Mammary epithelial cell (primary cell): ENCODE measurements at regions not wholly inside any gene's neighbourhood (a gene's known extent, or its start where the extent isn't known, plus 50 kb on each side); places are given as distances from the start of the nearest gene placed in this dataset.

ENCODE experiments used
- EZH2 ChIP-seq: IDR thresholded peaks from 2 replicates; pipeline ENCODE4 v1.6.1; 2012; ENCODE audit warnings: low read length, inconsistent platforms, borderline replicate concordance
- TF ChIP-seq, protein P1 (sequence below), 2 donors: IDR thresholded peaks in 1 of 2; conservative IDR thresholded peaks in 1 of 2; 2 replicates each; pipeline ENCODE4 v1.5.1; 2011 to 2012; ENCODE audit warnings: inconsistent platforms in 2 of 2, low read length in 2 of 2, mild to moderate bottlenecking in 2 of 2, control low read depth in 1 of 2, low read depth in 1 of 2; ENCODE audit not compliant: insufficient read depth in 1 of 2; ENCODE audit errors: extremely low read depth in 1 of 2

- TF ChIP-seq EZH2: no peak
- TF ChIP-seq, protein P1, sequence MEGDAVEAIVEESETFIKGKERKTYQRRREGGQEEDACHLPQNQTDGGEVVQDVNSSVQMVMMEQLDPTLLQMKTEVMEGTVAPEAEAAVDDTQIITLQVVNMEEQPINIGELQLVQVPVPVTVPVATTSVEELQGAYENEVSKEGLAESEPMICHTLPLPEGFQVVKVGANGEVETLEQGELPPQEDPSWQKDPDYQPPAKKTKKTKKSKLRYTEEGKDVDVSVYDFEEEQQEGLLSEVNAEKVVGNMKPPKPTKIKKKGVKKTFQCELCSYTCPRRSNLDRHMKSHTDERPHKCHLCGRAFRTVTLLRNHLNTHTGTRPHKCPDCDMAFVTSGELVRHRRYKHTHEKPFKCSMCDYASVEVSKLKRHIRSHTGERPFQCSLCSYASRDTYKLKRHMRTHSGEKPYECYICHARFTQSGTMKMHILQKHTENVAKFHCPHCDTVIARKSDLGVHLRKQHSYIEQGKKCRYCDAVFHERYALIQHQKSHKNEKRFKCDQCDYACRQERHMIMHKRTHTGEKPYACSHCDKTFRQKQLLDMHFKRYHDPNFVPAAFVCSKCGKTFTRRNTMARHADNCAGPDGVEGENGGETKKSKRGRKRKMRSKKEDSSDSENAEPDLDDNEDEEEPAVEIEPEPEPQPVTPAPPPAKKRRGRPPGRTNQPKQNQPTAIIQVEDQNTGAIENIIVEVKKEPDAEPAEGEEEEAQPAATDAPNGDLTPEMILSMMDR (conservative IDR thresholded peaks at IDR 0.05 in 1 of 2, IDR thresholded peaks at IDR 0.05 in 1 of 2; ENCODE audit: extremely low read depth in 1 of 2, insufficient read depth in 1 of 2, low read depth in 1 of 2, low read length in 2 of 2): no peak
Measured at GRCh38 chr13:85377783-85378182, 421.4 kb downstream of the SLITRK6 start.
